ENCODE measurements at regions not wholly inside any gene's neighbourhood (a gene's known extent, or its start where the extent isn't known, plus 50 kb on each side); places are given as distances from the start of the nearest gene placed in this dataset.

- no peaks in the 10 kb centered on the region for H3K4me1 ChIP-seq (ENCODE audit: control insufficient read depth in 1 of 2, insufficient read depth in 2 of 2, low read length in 2 of 2)
- no peaks in the 10 kb centered on the region for H3K36me3 ChIP-seq (ENCODE audit: control insufficient read depth in 1 of 2, insufficient read depth in 2 of 2, low read length in 2 of 2)
- H3K27me3 ChIP-seq (ENCODE audit: low read depth, low read length), result no peaks in the 10 kb centered on the region
- no peak overlapping the region for H3K27ac ChIP-seq (ENCODE audit: low read length)
- no peaks in the 10 kb centered on the region for H3K9me3 ChIP-seq (ENCODE audit: control insufficient read depth in 1 of 2, low read length in 2 of 2)
- H3K4me3 ChIP-seq (ENCODE audit: low read depth in 1 of 2, low read length in 2 of 2), result no peak overlapping the region
Measured at GRCh38 chr5:145708169-145708568, 127.0 kb downstream of the PRELID2 start.

- Histone ChIP-seq H3K27ac (ENCODE audit: low read length) (no peak overlapping the region), H3K36me3 (ENCODE audit: control insufficient read depth in 1 of 2, insufficient read depth in 2 of 2, low read length in 2 of 2) (no peaks in the 10 kb centered on the region), H3K27me3 (ENCODE audit: low read depth, low read length) (no peaks in the 10 kb centered on the region), H3K4me1 (ENCODE audit: control insufficient read depth in 1 of 2, insufficient read depth in 2 of 2, low read length in 2 of 2) (no peaks in the 10 kb centered on the region), H3K4me3 (ENCODE audit: low read depth in 1 of 2, low read length in 2 of 2) (no peak overlapping the region), H3K9me3 (ENCODE audit: control insufficient read depth in 1 of 2, low read length in 2 of 2) (no peaks in the 10 kb centered on the region)
Measured at GRCh38 chr5:145704724-145705123, 130.4 kb downstream of the PRELID2 start.

GRCh38 chr5:145703856-145704255, 131.3 kb downstream of the PRELID2 start:
- no peaks in the 10 kb centered on the region for H3K27me3 ChIP-seq (ENCODE audit: low read depth, low read length)
- no peaks in the 10 kb centered on the region for H3K36me3 ChIP-seq (ENCODE audit: control insufficient read depth in 1 of 2, insufficient read depth in 2 of 2, low read length in 2 of 2)
- no peak overlapping the region for H3K27ac ChIP-seq (ENCODE audit: low read length)
- no peaks in the 10 kb centered on the region for H3K4me1 ChIP-seq (ENCODE audit: control insufficient read depth in 1 of 2, insufficient read depth in 2 of 2, low read length in 2 of 2)
- H3K9me3 ChIP-seq (ENCODE audit: control insufficient read depth in 1 of 2, low read length in 2 of 2), result no peaks in the 10 kb centered on the region
- H3K4me3 ChIP-seq (ENCODE audit: low read depth in 1 of 2, low read length in 2 of 2), result no peak overlapping the region

GRCh38 chr5:145701404-145701803, 133.7 kb downstream of the PRELID2 start:
- no peaks in the 10 kb centered on the region for H3K9me3 ChIP-seq (ENCODE audit: control insufficient read depth in 1 of 2, low read length in 2 of 2)
- no peaks in the 10 kb centered on the region for H3K4me1 ChIP-seq (ENCODE audit: control insufficient read depth in 1 of 2, insufficient read depth in 2 of 2, low read length in 2 of 2)
- H3K36me3 ChIP-seq (ENCODE audit: control insufficient read depth in 1 of 2, insufficient read depth in 2 of 2, low read length in 2 of 2), result no peaks in the 10 kb centered on the region
- H3K27ac ChIP-seq (ENCODE audit: low read length), result no peak overlapping the region
- H3K4me3 ChIP-seq (ENCODE audit: low read depth in 1 of 2, low read length in 2 of 2), result no peak overlapping the region
- no peaks in the 10 kb centered on the region for H3K27me3 ChIP-seq (ENCODE audit: low read depth, low read length)

GRCh38 chr5:145699846-145700245, 135.3 kb downstream of the PRELID2 start:
- Histone ChIP-seq H3K27ac (ENCODE audit: low read length) (no peak overlapping the region), H3K36me3 (ENCODE audit: control insufficient read depth in 1 of 2, insufficient read depth in 2 of 2, low read length in 2 of 2) (no peaks in the 10 kb centered on the region), H3K9me3 (ENCODE audit: control insufficient read depth in 1 of 2, low read length in 2 of 2) (no peaks in the 10 kb centered on the region), H3K4me3 (ENCODE audit: low read depth in 1 of 2, low read length in 2 of 2) (no peak overlapping the region), H3K4me1 (ENCODE audit: control insufficient read depth in 1 of 2, insufficient read depth in 2 of 2, low read length in 2 of 2) (no peaks in the 10 kb centered on the region), H3K27me3 (ENCODE audit: low read depth, low read length) (no peaks in the 10 kb centered on the region)

- H3K4me3 ChIP-seq (ENCODE audit: low read depth in 1 of 2, low read length in 2 of 2), result no peak overlapping the region
- no peaks in the 10 kb centered on the region for H3K4me1 ChIP-seq (ENCODE audit: control insufficient read depth in 1 of 2, insufficient read depth in 2 of 2, low read length in 2 of 2)
- H3K9me3 ChIP-seq (ENCODE audit: control insufficient read depth in 1 of 2, low read length in 2 of 2), result no peaks in the 10 kb centered on the region
- H3K27me3 ChIP-seq (ENCODE audit: low read depth, low read length), result no peaks in the 10 kb centered on the region
- no peak overlapping the region for H3K27ac ChIP-seq (ENCODE audit: low read length)
- H3K36me3 ChIP-seq (ENCODE audit: control insufficient read depth in 1 of 2, insufficient read depth in 2 of 2, low read length in 2 of 2), result no peaks in the 10 kb centered on the region
Measured at GRCh38 chr5:145697251-145697990, 137.7 kb downstream of the PRELID2 start.

- Histone ChIP-seq H3K9me3 (ENCODE audit: control insufficient read depth in 1 of 2, low read length in 2 of 2) (no peaks in the 10 kb centered on the region), H3K27ac (ENCODE audit: low read length) (no peak overlapping the region), H3K27me3 (ENCODE audit: low read depth, low read length) (no peaks in the 10 kb centered on the region), H3K36me3 (ENCODE audit: control insufficient read depth in 1 of 2, insufficient read depth in 2 of 2, low read length in 2 of 2) (no peaks in the 10 kb centered on the region), H3K4me3 (ENCODE audit: low read depth in 1 of 2, low read length in 2 of 2) (no peak overlapping the region), H3K4me1 (ENCODE audit: control insufficient read depth in 1 of 2, insufficient read depth in 2 of 2, low read length in 2 of 2) (peaks cover 0 to 6% of the 10 kb centered on the region in 2 donors)
Measured at GRCh38 chr5:145689235-145689634, 145.9 kb downstream of the PRELID2 start.

GRCh38 chr5:145687943-145688342, 147.2 kb downstream of the PRELID2 start:
- no peak overlapping the region for H3K27ac ChIP-seq (ENCODE audit: low read length)
- H3K27me3 ChIP-seq (ENCODE audit: low read depth, low read length), result no peaks in the 10 kb centered on the region
- peaks cover 0 to 6% of the 10 kb centered on the region in 2 donors for H3K4me1 ChIP-seq (ENCODE audit: control insufficient read depth in 1 of 2, insufficient read depth in 2 of 2, low read length in 2 of 2)
- no peaks in the 10 kb centered on the region for H3K9me3 ChIP-seq (ENCODE audit: control insufficient read depth in 1 of 2, low read length in 2 of 2)
- no peak overlapping the region for H3K4me3 ChIP-seq (ENCODE audit: low read depth in 1 of 2, low read length in 2 of 2)
- H3K36me3 ChIP-seq (ENCODE audit: control insufficient read depth in 1 of 2, insufficient read depth in 2 of 2, low read length in 2 of 2), result no peaks in the 10 kb centered on the region

GRCh38 chr5:145685417-145685816, 149.7 kb downstream of the PRELID2 start:
- Histone ChIP-seq H3K9me3 (ENCODE audit: control insufficient read depth in 1 of 2, low read length in 2 of 2) (no peaks in the 10 kb centered on the region), H3K4me3 (ENCODE audit: low read depth in 1 of 2, low read length in 2 of 2) (no peak overlapping the region), H3K36me3 (ENCODE audit: control insufficient read depth in 1 of 2, insufficient read depth in 2 of 2, low read length in 2 of 2) (no peaks in the 10 kb centered on the region), H3K27ac (ENCODE audit: low read length) (no peak overlapping the region), H3K27me3 (ENCODE audit: low read depth, low read length) (no peaks in the 10 kb centered on the region), H3K4me1 (ENCODE audit: control insufficient read depth in 1 of 2, insufficient read depth in 2 of 2, low read length in 2 of 2) (peaks cover 0 to 13% of the 10 kb centered on the region in 2 donors)

GRCh38 chr5:145683431-145683830, 151.7 kb downstream of the PRELID2 start:
- H3K27ac ChIP-seq (ENCODE audit: low read length), result no peak overlapping the region
- H3K36me3 ChIP-seq (ENCODE audit: control insufficient read depth in 1 of 2, insufficient read depth in 2 of 2, low read length in 2 of 2), result no peaks in the 10 kb centered on the region
- peaks cover 0 to 10% of the 10 kb centered on the region in 2 donors for H3K4me1 ChIP-seq (ENCODE audit: control insufficient read depth in 1 of 2, insufficient read depth in 2 of 2, low read length in 2 of 2)
- H3K4me3 ChIP-seq (ENCODE audit: low read depth in 1 of 2, low read length in 2 of 2), result no peak overlapping the region
- no peaks in the 10 kb centered on the region for H3K27me3 ChIP-seq (ENCODE audit: low read depth, low read length)
- H3K9me3 ChIP-seq (ENCODE audit: control insufficient read depth in 1 of 2, low read length in 2 of 2), result no peaks in the 10 kb centered on the region

GRCh38 chr5:145682197-145682899, 152.8 kb downstream of the PRELID2 start:
- peaks cover 0 to 10% of the 10 kb centered on the region in 2 donors for H3K4me1 ChIP-seq (ENCODE audit: control insufficient read depth in 1 of 2, insufficient read depth in 2 of 2, low read length in 2 of 2)
- H3K36me3 ChIP-seq (ENCODE audit: control insufficient read depth in 1 of 2, insufficient read depth in 2 of 2, low read length in 2 of 2), result no peaks in the 10 kb centered on the region
- H3K9me3 ChIP-seq (ENCODE audit: control insufficient read depth in 1 of 2, low read length in 2 of 2), result no peaks in the 10 kb centered on the region
- no peak overlapping the region for H3K4me3 ChIP-seq (ENCODE audit: low read depth in 1 of 2, low read length in 2 of 2)
- H3K27me3 ChIP-seq (ENCODE audit: low read depth, low read length), result no peaks in the 10 kb centered on the region
- H3K27ac ChIP-seq (ENCODE audit: low read length), result no peak overlapping the region

All from muscle layer of duodenum (tissue), 2 donors.